GM19023 (cell line): ENCODE measurements at regions not wholly inside any gene's neighbourhood (a gene's known extent, or its start where the extent isn't known, plus 50 kb on each side); places are given as distances from the start of the nearest gene placed in this dataset.
"Not testable (repeated sequence)": the region's sequence is repeated elsewhere in the genome, so short reads cannot be mapped to it uniquely, and the experiment has no call there.

Experiments used
- ATAC-seq: cut with Tn5 transposase; IDR thresholded peaks from one replicate; pipeline ENCODE4 v1.9.1; 2021; ENCODE audit warnings: mild to moderate bottlenecking, moderate library complexity; ENCODE audit not compliant: unreplicated experiment

GRCh38 chr10:25797888-25798429 lies 136.1 kb upstream of the MYO3A start:
- no peak for ATAC-seq

- no peak for ATAC-seq
These were observed 129.5 kb upstream of the MYO3A start for GRCh38 chr10:25804505-25804904.

- no peak for ATAC-seq
These were observed 128.0 kb upstream of the MYO3A start for GRCh38 chr10:25805986-25806385.

GRCh38 chr10:25808372-25808771 lies 125.7 kb upstream of the MYO3A start:
- no peak for ATAC-seq

DNA sequence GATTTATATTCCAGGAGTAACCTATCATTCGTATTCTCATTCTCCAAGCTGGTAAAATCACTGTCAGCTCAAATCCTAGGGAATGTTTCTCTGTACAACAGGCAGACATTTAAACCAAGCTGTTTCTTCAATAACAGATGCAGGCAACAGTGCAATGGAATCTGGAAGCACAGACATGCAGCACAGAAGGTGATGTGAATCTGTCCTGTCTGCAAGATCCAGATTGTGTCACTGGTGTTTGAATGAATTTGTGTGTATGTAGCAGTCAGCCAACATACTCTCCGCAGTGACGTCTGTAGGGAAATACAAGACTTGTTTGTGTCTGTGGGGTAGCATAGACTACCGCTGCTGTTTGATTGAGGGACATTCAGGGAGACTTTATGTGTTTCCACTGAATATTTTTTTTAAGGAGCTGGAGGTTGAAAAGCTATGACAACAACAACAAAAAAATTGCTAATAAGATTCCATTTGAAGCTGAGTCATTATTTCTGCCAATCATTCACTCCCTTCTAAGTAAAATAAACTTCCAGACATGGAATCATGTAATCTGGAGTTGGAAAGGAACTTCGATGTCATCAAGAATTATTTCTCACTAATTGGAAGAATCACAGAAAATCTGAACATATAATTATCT lies 122.9 kb upstream of the MYO3A start:
- ATAC-seq: no peak

DNA sequence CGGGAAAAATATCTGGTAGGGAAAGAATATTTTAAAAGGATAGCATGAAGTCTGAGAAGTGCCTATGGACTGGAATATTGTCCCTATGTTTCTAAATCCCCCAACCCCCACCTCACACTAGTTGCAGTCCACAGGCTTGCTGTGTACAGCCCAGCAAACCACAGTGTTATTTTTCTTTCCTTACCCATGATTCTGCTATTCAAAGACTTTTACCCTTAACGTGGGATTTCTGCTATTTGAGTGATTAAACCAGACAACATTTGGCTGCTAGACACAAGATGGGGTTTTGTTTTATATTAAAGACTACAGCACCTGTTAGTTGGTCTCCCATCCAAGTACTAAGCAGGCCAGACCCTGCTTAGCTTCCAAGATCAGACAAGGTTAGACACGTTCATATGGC lies 120.5 kb upstream of the MYO3A start:
- no peak for ATAC-seq

DNA sequence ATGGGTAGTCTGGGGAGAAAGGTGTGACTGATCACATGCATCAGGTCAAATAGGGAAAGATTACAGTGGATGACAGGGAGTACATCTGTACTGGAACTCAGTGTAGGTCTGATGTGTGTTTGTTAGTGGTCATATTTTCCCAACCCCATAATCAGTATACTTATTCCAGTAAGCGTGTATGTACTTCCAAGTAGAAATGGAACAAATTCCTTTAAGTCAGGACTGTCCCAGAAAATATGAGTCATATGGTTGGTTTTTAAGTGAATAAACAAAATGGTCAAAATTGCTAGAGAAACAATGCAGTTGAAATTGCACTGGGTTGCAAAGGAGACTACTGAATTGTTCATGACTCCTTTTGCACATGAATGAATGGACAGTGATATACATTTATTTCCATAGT lies 118.8 kb upstream of the MYO3A start:
- no peak for ATAC-seq

GRCh38 chr10:25815999-25816768 lies 117.8 kb upstream of the MYO3A start:
- no peak for ATAC-seq

- no peak for ATAC-seq
These were observed 116.8 kb upstream of the MYO3A start for GRCh38 chr10:25817200-25817599.

GRCh38 chr10:25818751-25819150 lies 115.3 kb upstream of the MYO3A start:
- no peak for ATAC-seq

DNA sequence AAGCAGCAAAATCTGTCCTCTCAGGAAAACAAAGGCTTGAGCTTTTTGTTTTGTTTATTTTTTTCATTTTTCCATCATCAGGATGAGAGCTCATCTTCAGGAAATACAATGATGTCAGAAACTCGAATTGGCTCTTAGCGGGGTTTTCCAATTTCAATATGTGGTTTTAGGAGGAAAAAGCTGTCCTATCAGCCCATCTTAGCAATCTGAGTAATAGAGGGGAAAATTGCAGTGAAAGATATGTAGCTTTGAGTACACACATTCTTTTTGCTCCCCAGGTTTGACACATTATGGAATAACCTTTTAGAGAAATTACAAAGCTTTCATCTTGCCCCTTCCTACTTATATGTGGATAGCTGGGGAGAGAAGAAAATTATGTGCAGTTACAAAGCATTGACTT lies 113.6 kb upstream of the MYO3A start:
- no peak for ATAC-seq

GRCh38 chr10:25820874-25821273 lies 113.2 kb upstream of the MYO3A start:
- no peak for ATAC-seq

DNA sequence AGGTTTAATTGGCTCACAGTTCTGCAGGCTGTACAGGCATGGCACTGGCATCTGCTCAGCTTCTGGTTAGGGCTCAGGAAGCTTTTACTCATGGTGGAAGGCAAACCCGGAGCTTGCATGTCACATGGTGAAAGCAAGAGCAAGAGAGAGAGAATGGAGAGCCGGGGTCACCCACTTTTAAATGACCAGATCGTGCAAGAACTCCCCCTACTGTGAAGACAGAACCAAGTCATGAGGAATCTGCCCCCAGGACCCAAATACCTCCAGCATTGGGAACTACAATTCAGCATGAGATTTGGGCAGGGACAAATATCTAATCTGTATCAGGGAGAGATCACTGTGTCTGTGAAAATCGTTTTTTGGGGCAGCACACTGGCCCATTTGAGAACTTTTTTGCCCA lies 110.0 kb upstream of the MYO3A start:
- ATAC-seq: no peak

DNA sequence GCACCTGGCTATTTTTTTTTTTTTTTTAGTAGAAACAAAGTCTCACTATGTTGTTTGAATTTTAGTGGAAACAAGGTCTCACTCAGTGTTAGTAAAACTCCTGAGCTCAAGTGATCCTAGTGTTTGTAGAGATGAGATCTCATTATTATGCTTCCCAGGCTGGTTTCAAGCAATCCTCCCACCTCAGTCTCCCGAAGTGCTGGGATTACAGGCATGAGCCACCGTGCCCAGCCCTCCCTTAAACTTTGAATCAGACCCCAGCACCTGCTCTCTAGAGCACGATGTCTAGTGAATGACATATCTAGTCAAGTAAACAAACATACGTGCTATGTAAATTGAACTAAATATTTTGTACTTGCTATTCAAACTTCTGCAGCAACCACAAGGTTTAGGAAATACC lies 105.6 kb upstream of the MYO3A start:
- no peak for ATAC-seq

DNA sequence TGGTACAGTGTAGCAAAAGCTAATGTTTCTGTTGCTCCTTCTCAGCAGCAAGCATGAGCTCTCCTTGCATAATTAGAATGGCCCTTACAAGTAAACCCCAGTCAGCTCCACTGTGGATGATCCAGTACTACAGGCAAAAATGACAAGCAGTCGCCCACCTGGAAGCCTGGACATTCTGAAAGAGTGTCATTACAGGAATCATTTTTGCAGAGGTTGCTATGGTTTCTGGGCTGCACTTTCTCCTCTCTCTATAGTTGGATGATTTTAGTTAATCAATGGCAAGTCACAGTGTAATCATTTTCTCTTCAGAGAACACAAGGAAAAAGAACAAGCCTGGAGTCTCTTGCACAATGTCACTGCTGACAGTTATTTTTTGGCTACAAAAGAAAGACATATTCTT lies 102.9 kb upstream of the MYO3A start:
- ATAC-seq: no peak

GRCh38 chr10:25839683-25840082 lies 94.3 kb upstream of the MYO3A start:
- no peak for ATAC-seq

- not testable (repeated sequence) for ATAC-seq
These were observed 93.2 kb upstream of the MYO3A start for GRCh38 chr10:25840875-25841274.

DNA sequence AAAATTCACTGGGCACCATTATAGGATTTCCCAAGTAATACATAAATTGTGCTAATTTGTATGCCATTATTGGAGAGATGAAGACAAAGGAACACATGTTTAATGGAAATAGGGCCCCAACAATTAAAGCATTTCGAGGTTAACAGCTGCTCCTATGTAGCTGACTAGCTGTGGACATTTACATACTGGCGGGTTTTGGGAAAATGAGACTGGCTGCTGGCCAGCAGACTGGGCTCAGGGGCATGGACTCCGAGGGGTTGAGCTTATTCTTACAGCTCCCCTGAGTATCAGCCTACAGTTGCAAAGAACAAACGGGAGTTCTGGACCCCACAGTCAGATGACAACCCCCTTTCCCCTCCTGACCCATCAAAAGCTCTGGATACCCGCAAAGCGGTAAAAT lies 91.9 kb upstream of the MYO3A start:
- no peak for ATAC-seq

- ATAC-seq: no peak
These were observed 90.4 kb upstream of the MYO3A start for GRCh38 chr10:25843551-25844170.

- not testable (repeated sequence) for ATAC-seq
These were observed 89.3 kb upstream of the MYO3A start for GRCh38 chr10:25844716-25845115.

- ATAC-seq: no peak
These were observed 84.8 kb upstream of the MYO3A start for GRCh38 chr10:25849268-25849667.

GRCh38 chr10:25849988-25850387 lies 84.0 kb upstream of the MYO3A start:
- no peak for ATAC-seq
